Bronchial epithelial cell (primary cell): ENCODE measurements at regions not wholly inside any gene's neighbourhood (a gene's known extent, or its start where the extent isn't known, plus 50 kb on each side); places are given as distances from the start of the nearest gene placed in this dataset.

ENCODE experiments used
- DNase-seq: peaks from one replicate; pipeline ENCODE4 v3.0.0-alpha.2; 2010; ENCODE audit warnings: low read depth
- FAIRE-seq: peaks from 2 replicates; lab custom pipeline; 2011; peaks lifted over from hg19 to GRCh38; lab: Jason Lieb, UNC
- H3K27me3 ChIP-seq: 2 replicates; pipeline ENCODE4 v1.5.1; 2011; ENCODE audit warnings: low read length; ENCODE audit not compliant: control insufficient read depth, insufficient read depth
- H3K36me3 ChIP-seq: 2 replicates; pipeline ENCODE4 v1.5.1; 2011; ENCODE audit warnings: low read length; ENCODE audit not compliant: control insufficient read depth, insufficient read depth
- H3K4me3 ChIP-seq: 2 replicates; pipeline ENCODE4 v1.5.1; 2011; ENCODE audit warnings: mild to moderate bottlenecking, low read depth, low read length, control low read depth
- CTCF ChIP-seq: IDR thresholded peaks from 2 replicates; pipeline ENCODE4 v1.5.1; 2011; ENCODE audit warnings: mild to moderate bottlenecking, moderate library complexity, low read length, control low read depth, inconsistent platforms; ENCODE audit not compliant: insufficient read depth, severe bottlenecking

GRCh38 chr7:76149847-76150691 is 51.6 kb upstream of the SRRM3 start:
- no peak for FAIRE-seq
- TF ChIP-seq CTCF, result no peak
- H3K27me3 ChIP-seq, result no peaks in the 10 kb centered on the region
- H3K4me3 ChIP-seq, result no peak overlapping the region
- DNase-seq, result no peak
- H3K36me3 ChIP-seq, result no peaks in the 10 kb centered on the region
